Astrocyte of the spinal cord (primary cell): ENCODE measurements at regions not wholly inside any gene's neighbourhood (a gene's known extent, or its start where the extent isn't known, plus 50 kb on each side); places are given as distances from the start of the nearest gene placed in this dataset.
"Not testable (repeated sequence)": the region's sequence is repeated elsewhere in the genome, so short reads cannot be mapped to it uniquely, and the experiment has no call there.

Experiments used
- DNase-seq: peaks from one replicate; pipeline ENCODE4 v3.0.0; 2011; ENCODE audit warnings: low read depth, low spot score
- H3K4me3 ChIP-seq: 2 replicates; pipeline ENCODE4 v1.5.1; 2011; ENCODE audit warnings: low read depth, mild to moderate bottlenecking, low read length, moderate library complexity
- in situ Hi-C: cut with HindIII; loops from 2 replicates; pipeline ENCODE4 v1.10.0; 2017; ENCODE audit warnings: low sequenced_read_pairs
- TF ChIP-seq, protein P1 (sequence below): IDR thresholded peaks from 2 replicates; pipeline ENCODE4 v1.5.1; 2012; ENCODE audit warnings: low read depth, mild to moderate bottlenecking, low read length, inconsistent platforms

DNA sequence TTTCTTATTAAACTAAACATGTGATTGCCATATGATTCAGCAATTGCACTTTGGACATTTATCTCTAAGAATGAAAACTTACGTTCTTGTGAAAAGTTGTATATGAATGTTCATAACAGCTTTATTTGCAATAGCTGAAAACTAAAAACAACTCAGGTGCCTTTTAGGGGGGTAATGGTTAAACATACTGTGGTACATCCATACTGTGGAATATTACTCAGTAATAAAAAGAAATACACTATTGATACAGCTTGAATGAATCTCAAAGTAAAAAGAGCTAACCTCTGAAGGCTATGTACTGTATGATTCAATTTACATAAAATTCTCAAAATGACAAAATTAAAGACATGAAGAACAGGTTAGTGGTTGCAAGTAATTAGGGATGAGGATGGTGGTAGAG is 339.5 kb upstream of the PAPPA start:
- no peak for DNase-seq
- H3K4me3 ChIP-seq, result no peak overlapping the region
- TF ChIP-seq, protein P1, sequence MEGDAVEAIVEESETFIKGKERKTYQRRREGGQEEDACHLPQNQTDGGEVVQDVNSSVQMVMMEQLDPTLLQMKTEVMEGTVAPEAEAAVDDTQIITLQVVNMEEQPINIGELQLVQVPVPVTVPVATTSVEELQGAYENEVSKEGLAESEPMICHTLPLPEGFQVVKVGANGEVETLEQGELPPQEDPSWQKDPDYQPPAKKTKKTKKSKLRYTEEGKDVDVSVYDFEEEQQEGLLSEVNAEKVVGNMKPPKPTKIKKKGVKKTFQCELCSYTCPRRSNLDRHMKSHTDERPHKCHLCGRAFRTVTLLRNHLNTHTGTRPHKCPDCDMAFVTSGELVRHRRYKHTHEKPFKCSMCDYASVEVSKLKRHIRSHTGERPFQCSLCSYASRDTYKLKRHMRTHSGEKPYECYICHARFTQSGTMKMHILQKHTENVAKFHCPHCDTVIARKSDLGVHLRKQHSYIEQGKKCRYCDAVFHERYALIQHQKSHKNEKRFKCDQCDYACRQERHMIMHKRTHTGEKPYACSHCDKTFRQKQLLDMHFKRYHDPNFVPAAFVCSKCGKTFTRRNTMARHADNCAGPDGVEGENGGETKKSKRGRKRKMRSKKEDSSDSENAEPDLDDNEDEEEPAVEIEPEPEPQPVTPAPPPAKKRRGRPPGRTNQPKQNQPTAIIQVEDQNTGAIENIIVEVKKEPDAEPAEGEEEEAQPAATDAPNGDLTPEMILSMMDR, result no peak
- in situ Hi-C loops, result no loop called here

DNA sequence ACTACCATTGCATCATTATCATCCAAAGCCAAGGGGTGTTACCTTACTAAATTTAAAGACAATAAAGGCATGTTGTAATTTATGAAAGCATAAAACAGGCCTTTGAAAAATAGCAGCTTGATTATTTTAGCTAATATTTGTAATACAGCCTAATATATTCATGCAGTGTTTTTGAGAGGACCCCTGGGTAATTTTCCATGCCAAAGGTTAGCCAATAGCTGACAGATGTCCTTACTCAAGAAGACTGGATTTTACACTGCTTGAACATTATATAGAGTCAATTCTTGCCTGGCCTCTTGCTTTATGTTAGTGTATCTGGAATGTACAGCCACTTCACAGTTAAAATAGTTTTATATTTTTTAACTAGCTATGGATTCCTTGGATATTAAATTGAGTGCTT is 337.8 kb upstream of the PAPPA start:
- in situ Hi-C loops, result no loop called here
- TF ChIP-seq, protein P1, result no peak
- DNase-seq, result no peak
- H3K4me3 ChIP-seq, result no peak overlapping the region

DNA sequence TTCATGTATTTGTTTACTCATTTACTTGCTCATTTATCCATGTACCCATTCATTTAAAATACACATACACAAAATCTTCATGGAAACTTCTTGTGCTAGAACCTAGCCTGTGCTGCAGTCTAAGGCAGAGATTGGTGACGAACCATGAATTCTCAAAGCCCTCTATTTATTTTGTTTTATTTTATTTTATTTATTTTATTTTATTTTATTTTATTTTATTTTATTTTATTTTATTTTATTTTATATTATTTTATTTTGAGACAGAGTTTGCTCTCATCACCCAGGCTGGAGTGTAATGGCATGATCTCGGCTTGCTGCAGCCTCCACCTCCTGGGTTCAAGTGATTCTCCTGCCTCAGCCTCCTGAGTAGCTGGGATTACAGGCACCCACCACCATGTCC is 334.9 kb upstream of the PAPPA start:
- H3K4me3 ChIP-seq, DNase-seq, in situ Hi-C loops: not testable (repeated sequence)

DNA sequence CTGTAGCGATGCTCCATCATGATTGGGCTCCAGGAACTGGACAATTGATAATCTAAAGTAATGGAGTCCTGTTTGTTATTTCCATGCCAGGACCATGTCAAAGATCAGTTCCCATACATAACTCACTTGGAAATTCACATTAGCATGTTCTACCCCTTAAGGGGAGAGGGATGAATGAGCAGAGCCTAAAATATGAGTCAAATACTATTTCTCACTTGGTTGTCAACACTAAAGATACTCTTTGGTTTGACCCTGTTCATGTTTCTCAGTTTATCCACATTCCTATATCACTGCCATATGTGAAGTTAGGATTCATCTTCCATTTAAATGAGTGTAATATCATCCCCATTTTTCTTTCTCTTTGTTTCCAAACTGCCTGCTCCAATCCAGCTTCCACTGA is 321.6 kb upstream of the PAPPA start:
- in situ Hi-C loops, result no loop called here
- TF ChIP-seq, protein P1, result no peak
- no peak for DNase-seq
- H3K4me3 ChIP-seq, result no peak overlapping the region

DNA sequence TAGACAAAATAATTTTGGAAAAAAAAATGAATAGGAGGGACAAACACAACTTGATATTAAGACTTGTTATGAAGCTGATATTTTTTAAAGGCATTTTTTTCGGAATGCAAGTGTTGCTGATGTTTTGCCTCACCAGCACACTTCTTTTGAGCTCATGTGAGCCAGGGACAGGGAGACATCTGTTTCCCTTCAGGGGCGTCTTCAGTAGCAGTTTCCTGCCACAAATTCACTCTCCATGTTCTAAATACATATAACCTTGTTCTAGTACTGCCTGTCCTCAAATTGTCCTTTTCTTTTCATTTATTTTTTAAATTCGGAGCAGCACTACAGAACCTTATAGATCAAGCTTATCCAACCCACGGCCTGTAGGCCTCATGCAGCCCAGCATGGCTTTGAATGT is 316.0 kb upstream of the PAPPA start:
- no peak for DNase-seq
- TF ChIP-seq, protein P1, result no peak
- no peak overlapping the region for H3K4me3 ChIP-seq
- in situ Hi-C loops, result no loop called here

DNA sequence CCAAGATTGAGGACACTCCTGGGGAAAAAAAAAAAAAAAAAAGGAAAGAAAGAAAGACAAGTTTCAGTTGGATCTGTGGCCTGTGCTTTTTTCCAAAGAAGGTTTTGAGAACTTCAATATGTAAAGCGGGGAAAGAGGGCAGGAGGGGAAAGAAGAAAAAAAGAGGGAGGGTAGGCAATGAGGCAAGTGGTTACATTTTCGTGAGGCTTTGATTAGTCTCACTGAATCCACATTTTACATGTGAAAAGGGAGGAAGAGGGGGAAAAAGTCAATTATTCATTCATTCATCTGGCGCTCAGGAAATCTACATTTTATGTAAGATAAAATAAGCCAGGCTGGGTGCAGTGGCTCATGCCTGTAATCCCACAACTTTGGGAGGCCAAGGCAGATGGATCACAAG is 315.2 kb upstream of the PAPPA start:
- TF ChIP-seq, protein P1, result no peak
- in situ Hi-C loops, result no loop called here
- H3K4me3 ChIP-seq, result no peak overlapping the region
- no peak for DNase-seq

DNA sequence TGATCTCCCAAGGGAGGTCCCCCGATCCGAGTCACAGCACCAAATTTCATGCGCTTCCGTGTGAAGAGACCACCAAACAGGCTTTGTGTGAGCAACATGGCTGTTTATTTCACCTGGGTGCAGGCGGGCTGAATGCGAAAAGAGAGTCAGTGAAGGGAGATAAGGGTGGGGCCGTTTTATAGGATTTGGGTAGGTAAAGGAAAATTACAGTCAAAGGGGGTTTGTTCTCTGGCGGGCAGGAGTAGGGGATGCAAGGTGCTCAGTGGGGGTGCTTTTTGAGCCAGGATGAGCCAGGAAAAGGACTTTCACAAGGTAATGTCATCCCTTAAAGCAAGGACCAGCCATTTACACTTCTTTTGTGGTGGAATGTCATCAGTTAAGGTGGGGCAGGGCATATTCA is 309.2 kb upstream of the PAPPA start:
- in situ Hi-C loops, H3K4me3 ChIP-seq, DNase-seq: not testable (repeated sequence)

DNA sequence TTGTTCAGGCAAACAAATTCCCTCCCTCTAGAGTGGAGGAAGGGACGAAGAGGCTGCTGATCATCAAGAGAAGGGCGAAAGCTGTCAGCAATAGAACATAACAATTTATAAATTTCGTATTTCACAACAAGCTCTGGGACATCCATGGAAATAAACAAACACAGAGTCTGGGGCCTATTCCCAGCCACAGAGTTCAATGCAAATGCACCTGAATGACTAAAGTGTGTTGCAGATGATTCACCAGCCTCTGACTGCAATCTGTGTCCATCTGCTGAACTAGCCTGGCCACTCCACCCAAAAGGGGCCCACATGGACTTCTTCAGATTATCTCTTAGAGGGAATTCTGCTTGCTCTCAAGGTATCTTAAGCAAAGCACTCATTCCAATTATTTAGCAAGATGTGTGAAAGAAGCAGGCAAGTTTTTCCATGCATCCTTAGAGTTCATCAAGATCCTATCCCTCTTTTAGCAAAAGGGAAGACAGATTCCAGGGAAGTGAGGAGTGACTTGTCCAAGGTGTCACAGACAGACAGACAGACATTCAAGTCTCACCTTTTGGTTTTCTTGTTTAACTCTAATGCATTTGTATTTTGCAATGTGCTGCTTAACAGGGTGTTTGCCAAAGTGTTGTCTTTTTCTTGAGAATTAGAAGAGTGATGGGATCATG is 307.8 kb upstream of the PAPPA start:
- in situ Hi-C loops, result no loop called here
- DNase-seq, result peak; percentile 55
- TF ChIP-seq, protein P1, result no peak
- H3K4me3 ChIP-seq, result no peak overlapping the region
